Thyroid gland (tissue), 4 donors: ENCODE measurements at regions not wholly inside any gene's neighbourhood (a gene's known extent, or its start where the extent isn't known, plus 50 kb on each side); places are given as distances from the start of the nearest gene placed in this dataset.

Experiments
- POLR2A ChIP-seq, 2 donors: fragments of 450-650 bp; IDR thresholded peaks; one replicate each; pipeline ENCODE4 v1.6.1; 2017; ENCODE audit warnings: antibody characterized with exemption in 2 of 2, mild to moderate bottlenecking in 2 of 2, moderate library complexity in 1 of 2
- TF ChIP-seq, protein P1 (sequence below), 6 experiments: fragments of 200-600 bp in 3 of 6; fragments of 450-650 bp in 3 of 6; sonication (generic) in 3 of 6; IDR thresholded peaks; one replicate each; pipeline ENCODE4 v1.5.1; 2016 to 2019; ENCODE audit warnings: antibody characterized with exemption in 6 of 6, mild to moderate bottlenecking in 2 of 6, inconsistent platforms in 1 of 6, moderate library complexity in 1 of 6

DNA sequence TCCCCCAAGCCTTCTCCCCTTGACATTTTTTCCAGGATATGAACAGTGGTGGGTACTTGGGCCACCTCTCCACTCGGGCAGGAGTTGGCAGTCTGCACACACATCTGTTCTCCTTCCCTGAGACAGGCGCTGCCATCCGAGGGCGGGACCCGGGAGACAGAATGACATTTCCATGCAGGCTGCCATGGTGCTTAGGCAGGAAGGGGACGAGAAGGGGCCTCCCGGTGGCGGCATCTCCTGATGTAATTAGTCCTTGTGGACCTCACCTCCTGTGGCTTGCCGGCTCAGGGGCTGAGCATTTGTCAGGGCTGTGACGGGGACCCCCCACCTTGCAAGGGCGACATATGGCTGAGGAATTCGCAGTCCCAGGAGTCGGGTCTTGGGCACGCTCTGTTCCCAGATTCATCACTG lies 197.2 kb downstream of the FOXL1 start:
- TF ChIP-seq, protein P1, sequence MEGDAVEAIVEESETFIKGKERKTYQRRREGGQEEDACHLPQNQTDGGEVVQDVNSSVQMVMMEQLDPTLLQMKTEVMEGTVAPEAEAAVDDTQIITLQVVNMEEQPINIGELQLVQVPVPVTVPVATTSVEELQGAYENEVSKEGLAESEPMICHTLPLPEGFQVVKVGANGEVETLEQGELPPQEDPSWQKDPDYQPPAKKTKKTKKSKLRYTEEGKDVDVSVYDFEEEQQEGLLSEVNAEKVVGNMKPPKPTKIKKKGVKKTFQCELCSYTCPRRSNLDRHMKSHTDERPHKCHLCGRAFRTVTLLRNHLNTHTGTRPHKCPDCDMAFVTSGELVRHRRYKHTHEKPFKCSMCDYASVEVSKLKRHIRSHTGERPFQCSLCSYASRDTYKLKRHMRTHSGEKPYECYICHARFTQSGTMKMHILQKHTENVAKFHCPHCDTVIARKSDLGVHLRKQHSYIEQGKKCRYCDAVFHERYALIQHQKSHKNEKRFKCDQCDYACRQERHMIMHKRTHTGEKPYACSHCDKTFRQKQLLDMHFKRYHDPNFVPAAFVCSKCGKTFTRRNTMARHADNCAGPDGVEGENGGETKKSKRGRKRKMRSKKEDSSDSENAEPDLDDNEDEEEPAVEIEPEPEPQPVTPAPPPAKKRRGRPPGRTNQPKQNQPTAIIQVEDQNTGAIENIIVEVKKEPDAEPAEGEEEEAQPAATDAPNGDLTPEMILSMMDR (IDR thresholded peaks at IDR 0.05) = no peak
- TF ChIP-seq POLR2A (IDR thresholded peaks at IDR 0.05) = no peak
